ENCODE measurements at regions not wholly inside any gene's neighbourhood (a gene's known extent, or its start where the extent isn't known, plus 50 kb on each side); places are given as distances from the start of the nearest gene placed in this dataset.

DNA sequence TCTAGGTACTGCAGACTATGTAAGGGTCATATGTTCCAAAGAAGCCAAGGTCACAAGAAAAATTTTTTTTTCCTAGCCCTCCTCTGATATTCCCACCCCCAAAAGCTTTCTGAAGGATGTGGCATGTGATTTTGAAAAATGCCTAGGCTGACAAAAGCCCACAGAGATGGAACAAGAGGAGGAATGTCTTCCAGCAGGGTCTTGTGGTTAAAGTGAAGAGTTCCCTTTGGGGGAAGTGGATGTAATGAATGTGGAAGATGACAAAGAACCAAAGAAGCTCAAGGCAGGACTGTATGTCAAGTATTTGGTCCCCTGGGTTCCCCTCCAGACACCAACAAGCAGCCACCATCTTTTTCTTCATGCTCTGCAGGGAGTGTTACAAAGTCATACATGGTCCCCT, 268.8 kb downstream of the BCOR start:
- TF ChIP-seq ZNF274 (IDR thresholded peaks at IDR 0.05; ENCODE audit: low read depth, low read length) (no peak), YY1 (IDR thresholded peaks at IDR 0.05; ENCODE audit: insufficient read depth, insufficient read length) (no peak)

All from NT2/D1 (cell line).